DND-41 (cell line): ENCODE measurements at regions not wholly inside any gene's neighbourhood (a gene's known extent, or its start where the extent isn't known, plus 50 kb on each side); places are given as distances from the start of the nearest gene placed in this dataset.
A peak's percentile ranks its signal among the peaks of the same experiment; 100 is the strongest.

ENCODE experiments used
- ATAC-seq: fragments of 200-7000 bp; cut with Tn5 transposase; 3 replicates; pipeline ENCODE4 v1.9.1; 2021; ENCODE audit warnings: low read depth; ENCODE audit not compliant: insufficient read depth
- DNase-seq: peaks from one replicate; pipeline ENCODE4 v3.0.0-alpha.2; 2020
- H2AFZ ChIP-seq: 2 replicates; pipeline ENCODE4 v1.6.0; 2012; ENCODE audit warnings: low read depth, low read length
- H3K27ac ChIP-seq: 2 replicates; pipeline ENCODE4 v1.5.1; 2012; ENCODE audit warnings: low read length, inconsistent platforms
- H3K27me3 ChIP-seq: fragments of 200-600 bp; sonication (generic); 2 replicates; pipeline ENCODE4 v1.6.0; 2012; ENCODE audit warnings: low read length, mild to moderate bottlenecking, inconsistent platforms; ENCODE audit not compliant: insufficient read depth, poor library complexity
- H3K36me3 ChIP-seq: 2 replicates; pipeline ENCODE4 v1.5.1; 2012; ENCODE audit warnings: low read length, inconsistent platforms; ENCODE audit not compliant: insufficient read depth
- H3K4me1 ChIP-seq: 2 replicates; pipeline ENCODE4 v1.5.1; 2012; ENCODE audit warnings: mild to moderate bottlenecking, low read length; ENCODE audit not compliant: insufficient read depth
- H3K4me2 ChIP-seq: 2 replicates; pipeline ENCODE4 v1.6.0; 2012; ENCODE audit warnings: mild to moderate bottlenecking, moderate library complexity, low read length, inconsistent platforms; ENCODE audit not compliant: insufficient read depth
- H3K4me3 ChIP-seq, 2 experiments: fragments of 200-600 bp in 1 of 2; shearing (Covaris generic) in 1 of 2; 2 replicates each; pipeline ENCODE4 v1.5.1; 2012 to 2016; ENCODE audit warnings: inconsistent platforms in 2 of 2, low read length in 2 of 2, mild to moderate bottlenecking in 2 of 2, low read depth in 1 of 2, moderate library complexity in 1 of 2
- H3K79me2 ChIP-seq: 2 replicates; pipeline ENCODE4 v1.6.0; 2012; ENCODE audit warnings: low read length, inconsistent platforms; ENCODE audit not compliant: insufficient read depth
- H3K9ac ChIP-seq: 2 replicates; pipeline ENCODE4 v1.6.0; 2012; ENCODE audit warnings: low read depth, mild to moderate bottlenecking, inconsistent platforms, low read length, moderate library complexity
- H3K9me3 ChIP-seq: 2 replicates; pipeline ENCODE4 v1.5.1; 2012; ENCODE audit warnings: low read length, moderate library complexity, mild to moderate bottlenecking, inconsistent platforms; ENCODE audit not compliant: insufficient read depth, severe bottlenecking
- H4K20me1 ChIP-seq: 2 replicates; pipeline ENCODE4 v1.6.0; 2012; ENCODE audit warnings: low read length; ENCODE audit not compliant: insufficient read depth
- CTCF ChIP-seq: IDR thresholded peaks from 2 replicates; pipeline ENCODE4 v1.5.1; 2012; ENCODE audit warnings: borderline replicate concordance, low read length, moderate library complexity, mild to moderate bottlenecking; ENCODE audit not compliant: poor library complexity, severe bottlenecking; ENCODE audit errors: extremely low read depth
- EZH2 ChIP-seq: IDR thresholded peaks from 3 replicates; pipeline ENCODE4 v1.6.1; 2012; ENCODE audit warnings: borderline replicate concordance, low read depth, mild to moderate bottlenecking, moderate library complexity, low read length, inconsistent platforms; ENCODE audit not compliant: severe bottlenecking

- H3K4me2 ChIP-seq = no peak overlapping the region
- H4K20me1 ChIP-seq = no peaks in the 10 kb centered on the region
- H3K4me3 ChIP-seq = no peak overlapping the region
- H3K9me3 ChIP-seq = no peaks in the 10 kb centered on the region
- ATAC-seq = no peak
- no peak for DNase-seq
- H3K36me3 ChIP-seq = no peaks in the 10 kb centered on the region
- H2AFZ ChIP-seq = no peak overlapping the region
- H3K27me3 ChIP-seq = no peaks in the 10 kb centered on the region
- no peaks in the 10 kb centered on the region for H3K4me1 ChIP-seq
- TF ChIP-seq CTCF (no peak), EZH2 (no peak)
- no peak overlapping the region for H3K27ac ChIP-seq
- no peaks in the 10 kb centered on the region for H3K79me2 ChIP-seq
- H3K9ac ChIP-seq = no peak overlapping the region
Observed at GRCh38 chr3:80785875-80786274, 975.6 kb downstream of the GBE1 start.

DNA sequence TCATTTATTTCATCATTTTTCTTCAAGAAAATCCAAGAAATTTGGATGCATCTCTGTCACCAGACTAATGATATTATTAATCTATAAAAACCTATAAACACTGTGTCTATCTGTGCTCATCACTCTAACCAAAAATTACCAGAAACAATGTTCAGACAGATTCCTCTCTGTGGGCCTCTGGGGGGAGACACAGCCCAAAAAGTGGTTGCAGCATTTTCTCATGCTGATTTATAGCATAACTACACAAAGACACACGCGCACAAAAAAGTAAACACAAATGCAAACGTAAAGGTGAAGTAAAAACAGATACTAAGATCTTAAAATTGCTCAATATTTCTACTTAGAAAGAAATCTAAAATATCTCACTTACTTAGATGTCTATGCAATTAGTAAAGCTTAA lies 976.0 kb downstream of the GBE1 start:
- no peak overlapping the region for H2AFZ ChIP-seq
- H3K4me2 ChIP-seq = no peak overlapping the region
- H3K9me3 ChIP-seq = no peaks in the 10 kb centered on the region
- H3K27me3 ChIP-seq = no peaks in the 10 kb centered on the region
- H3K36me3 ChIP-seq = no peaks in the 10 kb centered on the region
- H3K79me2 ChIP-seq = no peaks in the 10 kb centered on the region
- ATAC-seq = no peak
- no peak overlapping the region for H3K4me3 ChIP-seq
- H3K4me1 ChIP-seq = no peaks in the 10 kb centered on the region
- no peak overlapping the region for H3K27ac ChIP-seq
- DNase-seq = no peak
- TF ChIP-seq EZH2 = no peak
- TF ChIP-seq CTCF = peak; percentile 22
- no peak overlapping the region for H3K9ac ChIP-seq
- no peaks in the 10 kb centered on the region for H4K20me1 ChIP-seq

DNA sequence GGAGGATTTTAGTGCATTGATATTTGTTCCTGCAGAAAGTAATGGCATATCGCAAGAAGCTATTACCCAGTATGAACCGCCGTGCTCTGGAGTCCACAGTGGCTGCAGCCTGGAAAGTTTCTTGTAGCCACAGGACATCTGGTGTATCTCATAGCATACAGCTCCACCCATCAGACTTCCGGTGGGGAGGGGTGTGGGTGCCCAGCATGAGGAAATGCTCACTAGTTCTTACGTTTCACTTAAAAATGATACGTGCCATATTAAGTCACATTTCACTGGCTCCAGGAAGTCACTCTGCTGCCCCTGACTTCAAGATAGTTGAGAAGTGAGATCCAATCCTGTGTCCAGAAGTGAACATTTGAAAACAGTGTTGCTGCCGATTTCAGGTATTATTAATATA lies 990.4 kb downstream of the GBE1 start:
- no peak overlapping the region for H3K27ac ChIP-seq

More for the DNA sequence above, 990.4 kb downstream of the GBE1 start:
- Histone ChIP-seq H3K9me3 (no peaks in the 10 kb centered on the region), H3K27me3 (no peaks in the 10 kb centered on the region), H3K4me1 (no peaks in the 10 kb centered on the region), H3K9ac (no peak overlapping the region), H3K79me2 (no peaks in the 10 kb centered on the region), H4K20me1 (no peaks in the 10 kb centered on the region), H3K4me3 (no peak overlapping the region), H3K4me2 (no peak overlapping the region), H3K36me3 (no peaks in the 10 kb centered on the region), H2AFZ (no peak overlapping the region)
- DNase-seq (no peak), ATAC-seq (no peak)
- TF ChIP-seq CTCF (no peak), EZH2 (no peak)
